ENCODE measurements at regions not wholly inside any gene's neighbourhood (a gene's known extent, or its start where the extent isn't known, plus 50 kb on each side); places are given as distances from the start of the nearest gene placed in this dataset.

DNA sequence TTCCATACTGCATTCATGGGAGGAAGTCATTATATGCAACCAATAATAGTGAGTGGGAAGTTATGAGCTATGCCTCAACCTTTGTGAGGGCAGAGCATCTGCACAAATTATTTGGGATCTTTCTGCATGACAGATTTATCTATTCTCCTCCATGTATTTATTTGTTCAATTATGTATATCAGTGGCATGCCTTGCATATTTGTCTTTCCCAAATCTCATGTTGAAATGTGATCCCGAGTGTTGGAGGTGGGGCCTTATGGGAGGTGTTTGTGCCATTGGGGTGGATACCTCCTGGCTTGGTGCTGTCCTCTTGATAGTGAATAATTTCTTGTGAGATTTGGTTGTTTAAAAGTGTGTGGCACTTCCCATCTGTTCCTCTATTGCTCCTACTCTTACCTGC is 1246.0 kb upstream of the CITED2 start:
- DNase-seq: no peak

- DNase-seq: no peak
Measured at GRCh38 chr6:140609956-140610355, 1235.5 kb upstream of the CITED2 start.

GRCh38 chr6:140609321-140609720 is 1234.9 kb upstream of the CITED2 start:
- no peak for DNase-seq

DNA sequence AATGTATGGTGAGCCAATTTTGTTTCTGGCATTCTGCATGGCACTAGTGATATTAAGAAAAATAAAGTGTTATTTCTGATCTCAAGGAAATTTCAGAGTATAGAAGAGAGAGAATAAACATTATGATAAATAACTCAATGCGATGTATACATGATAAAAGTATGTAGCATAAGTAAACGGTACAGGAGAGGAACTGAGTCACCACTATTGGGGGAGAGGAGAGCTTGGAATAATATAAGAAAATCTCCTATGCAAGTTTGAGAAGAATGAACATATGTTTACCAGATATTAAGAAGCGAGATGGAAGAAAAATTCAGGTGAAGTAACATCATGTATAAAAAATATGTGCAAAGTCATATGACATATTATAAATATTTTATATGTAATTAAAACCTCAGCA is 1230.3 kb upstream of the CITED2 start:
- no peak for DNase-seq

GRCh38 chr6:140602431-140603248 is 1228.2 kb upstream of the CITED2 start:
- DNase-seq: no peak

DNA sequence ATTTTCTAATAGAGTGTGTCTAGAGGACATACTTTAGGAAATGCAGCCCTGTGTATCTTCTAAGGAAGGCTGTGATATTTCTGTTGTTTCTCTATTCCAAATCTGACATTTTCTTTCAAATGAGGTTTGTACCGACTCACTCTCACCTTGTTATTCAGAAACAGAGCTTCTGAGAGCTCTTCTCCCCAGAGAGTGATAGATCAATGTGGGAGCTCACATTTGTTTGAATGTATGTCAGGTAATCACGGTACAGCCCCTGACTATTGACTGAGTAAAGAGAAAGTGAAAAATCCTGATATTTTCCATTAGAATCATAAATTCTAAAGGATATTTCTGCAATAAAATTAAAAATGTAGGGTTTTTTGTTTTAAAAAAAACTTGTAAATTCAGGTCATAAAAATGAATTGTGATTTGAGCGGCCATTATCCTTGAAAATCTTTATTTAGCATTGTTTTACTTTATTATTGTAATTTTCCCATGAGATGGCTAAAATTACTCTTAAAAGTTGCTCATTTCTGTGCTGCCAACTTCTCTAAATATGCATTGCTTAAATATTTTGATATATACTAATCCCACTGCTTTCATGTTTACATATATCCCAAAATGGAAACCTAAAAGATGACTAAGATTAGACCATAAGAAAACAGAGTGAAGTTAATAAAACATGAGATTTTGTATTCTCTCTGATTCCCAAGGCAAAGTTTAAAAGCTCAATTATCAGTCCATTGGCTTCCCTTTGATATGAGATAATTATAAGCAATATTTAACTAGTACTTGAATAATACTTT is 1226.8 kb upstream of the CITED2 start:
- DNase-seq: no peak

GRCh38 chr6:140599916-140600315 is 1225.5 kb upstream of the CITED2 start:
- DNase-seq: no peak

GRCh38 chr6:140597181-140597580 is 1222.7 kb upstream of the CITED2 start:
- DNase-seq: no peak

DNA sequence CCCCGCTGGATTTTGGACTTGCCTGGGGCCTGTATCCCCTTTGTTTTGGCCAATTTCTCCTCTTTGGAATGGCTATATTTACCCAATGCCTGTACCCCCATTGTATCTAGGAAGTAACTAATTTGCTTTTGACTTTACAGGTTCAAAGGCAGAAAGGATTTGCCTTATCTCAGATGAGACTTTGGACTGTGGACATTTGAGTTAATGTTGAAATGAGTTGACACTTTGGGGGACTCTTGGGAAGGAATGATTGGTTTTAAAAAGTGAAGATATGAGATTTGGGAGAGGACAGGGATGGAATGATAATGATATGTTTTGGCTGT is 1220.3 kb upstream of the CITED2 start:
- no peak for DNase-seq

GRCh38 chr6:140592877-140593276 is 1218.4 kb upstream of the CITED2 start:
- no peak for DNase-seq

- no peak for DNase-seq
Measured at GRCh38 chr6:140590641-140591040, 1216.2 kb upstream of the CITED2 start.

GRCh38 chr6:140586426-140587061 is 1212.1 kb upstream of the CITED2 start:
- no peak for DNase-seq

GRCh38 chr6:140581601-140582000 is 1207.2 kb upstream of the CITED2 start:
- DNase-seq: no peak

DNA sequence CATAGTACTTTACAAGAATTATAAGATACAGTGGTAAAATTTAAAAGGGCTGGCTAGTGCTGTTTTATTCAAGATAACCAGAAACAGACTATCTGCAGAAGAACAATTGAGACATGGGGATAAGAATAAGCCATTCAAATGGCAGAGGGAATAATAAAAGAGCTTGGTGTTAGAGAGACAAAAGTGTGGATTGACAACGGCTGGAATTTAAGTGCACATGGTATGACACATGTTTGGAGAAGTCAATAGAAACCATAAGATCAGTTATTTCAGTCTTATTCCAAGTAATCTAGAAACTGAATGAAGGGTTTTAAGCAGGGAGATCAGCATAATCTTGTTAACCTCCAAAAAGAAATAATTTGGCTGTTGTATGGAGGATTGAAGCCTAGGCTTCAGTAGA is 1205.5 kb upstream of the CITED2 start:
- DNase-seq: no peak

- DNase-seq: no peak
Measured at GRCh38 chr6:140576004-140576555, 1201.6 kb upstream of the CITED2 start.

- DNase-seq: no peak
Measured at GRCh38 chr6:140572867-140573266, 1198.4 kb upstream of the CITED2 start.

DNA sequence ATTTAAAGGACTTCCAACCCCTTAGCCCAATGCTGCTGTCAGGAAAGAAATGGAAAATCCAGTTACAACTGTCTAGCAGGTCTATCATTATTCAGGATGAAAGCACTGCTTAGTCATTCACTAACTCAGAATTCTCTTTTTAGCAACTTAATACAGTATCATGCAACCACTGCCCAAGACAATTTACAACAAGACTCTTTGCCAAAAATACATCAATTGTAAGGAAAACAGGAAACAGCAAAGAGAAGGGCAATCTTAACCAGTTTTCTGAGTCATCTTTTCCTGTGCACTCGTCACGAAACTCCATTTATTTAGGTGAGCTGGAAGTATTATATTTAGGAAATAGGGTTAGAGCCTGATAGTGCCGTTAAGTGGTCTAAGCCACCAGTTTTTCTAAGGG is 1197.7 kb upstream of the CITED2 start:
- DNase-seq: no peak

GRCh38 chr6:140571145-140571544 is 1196.7 kb upstream of the CITED2 start:
- no peak for DNase-seq

DNA sequence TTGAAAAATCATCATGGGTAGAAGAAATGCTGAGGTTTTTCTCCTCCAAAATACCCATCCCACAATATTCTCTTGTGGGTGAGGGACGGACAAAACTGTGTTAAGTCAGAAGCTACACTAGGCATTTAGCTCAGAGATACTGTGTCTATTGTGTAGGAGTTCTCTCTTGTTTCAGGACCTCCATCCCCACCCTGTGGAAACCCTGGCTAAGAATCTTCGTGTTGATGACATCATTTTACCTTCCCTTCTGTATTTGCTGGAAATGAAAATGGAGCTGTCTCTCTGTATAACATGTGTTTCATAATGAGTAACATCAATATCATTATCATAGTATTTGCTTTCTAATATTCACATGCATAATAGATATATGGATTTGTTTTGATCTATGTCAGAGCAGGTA is 1193.0 kb upstream of the CITED2 start:
- no peak for DNase-seq

DNA sequence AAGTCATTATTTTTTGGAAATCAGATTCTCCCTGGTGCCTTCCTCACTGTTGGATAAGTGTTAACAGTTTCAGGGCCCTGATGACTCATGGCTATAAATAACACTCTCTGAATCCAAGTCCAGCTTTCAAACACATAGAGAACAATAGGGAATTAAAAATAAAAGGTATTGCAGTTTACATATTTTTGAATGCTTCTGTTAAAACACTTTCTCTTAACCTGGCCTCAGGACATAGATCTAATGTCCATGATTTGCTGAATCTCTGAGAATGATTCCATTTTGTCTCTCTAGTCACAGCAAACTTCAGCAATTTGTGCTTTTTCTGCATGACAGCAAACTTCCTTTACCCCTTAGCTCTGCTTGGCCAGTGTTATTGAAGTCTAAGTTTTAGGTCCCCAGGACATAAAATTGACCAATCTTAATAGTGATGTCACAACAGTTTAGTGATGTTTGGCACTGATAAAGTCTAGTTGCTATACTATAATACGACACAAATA is 1192.4 kb upstream of the CITED2 start:
- DNase-seq: no peak

- no peak for DNase-seq
Measured at GRCh38 chr6:140563728-140564127, 1189.3 kb upstream of the CITED2 start.

- DNase-seq: no peak
Measured at GRCh38 chr6:140561701-140562100, 1187.3 kb upstream of the CITED2 start.

DNA sequence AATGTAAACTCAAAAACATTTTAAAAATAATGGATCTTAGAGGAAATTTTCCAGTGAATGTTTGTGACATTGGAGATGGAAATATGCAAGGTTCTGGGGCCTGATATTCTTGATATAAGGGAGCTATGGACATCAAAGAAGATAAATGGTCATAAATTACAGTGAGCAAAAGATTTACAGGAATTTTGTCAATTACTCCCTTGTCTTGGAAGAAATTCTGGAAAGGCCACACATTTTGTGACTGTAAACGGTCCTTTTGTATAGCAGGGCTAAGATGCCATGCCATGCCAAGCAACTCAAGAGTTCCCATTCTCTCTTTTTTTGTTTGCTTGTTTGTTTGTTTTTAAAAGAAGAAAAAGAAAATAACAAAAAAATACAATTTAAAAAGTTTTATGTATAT is 1186.2 kb upstream of the CITED2 start:
- no peak for DNase-seq

GRCh38 chr6:140559458-140559857 is 1185.0 kb upstream of the CITED2 start:
- no peak for DNase-seq

Measured in NCI-H446 treated with DMSO at 0.1 percent for 48 hours (cell line).